Stimulated activated CD8-positive, alpha-beta memory T cell treated with anti-CD3 and anti-CD28 coated beads, Interleukin-7, amount 100 ng/mL, for 4 hours (primary cell): ENCODE measurements at regions not wholly inside any gene's neighbourhood (a gene's known extent, or its start where the extent isn't known, plus 50 kb on each side); places are given as distances from the start of the nearest gene placed in this dataset.
"Not testable (repeated sequence)": the region's sequence is repeated elsewhere in the genome, so short reads cannot be mapped to it uniquely, and the experiment has no call there.

Experiments used
- DNase-seq, 2 donors: peaks; one replicate each; pipeline ENCODE4 v3.0.0-alpha.2; 2020; ENCODE audit warnings: low read depth in 2 of 2

- no peak for DNase-seq
Measured at GRCh38 chr3:75126556-75126955, 512.1 kb upstream of the CNTN3 start.

- no peak for DNase-seq
Measured at GRCh38 chr3:75129101-75129500, 514.6 kb upstream of the CNTN3 start.

GRCh38 chr3:75136100-75136897 is 521.8 kb upstream of the CNTN3 start:
- no peak for DNase-seq

- DNase-seq, result no peak
Measured at GRCh38 chr3:75138345-75138744, 523.9 kb upstream of the CNTN3 start.

GRCh38 chr3:75140904-75141615 is 523.1 kb upstream of the FRG2C start:
- no peak for DNase-seq

GRCh38 chr3:75144406-75144805 is 519.7 kb upstream of the FRG2C start:
- no peak for DNase-seq

- no peak for DNase-seq
Measured at GRCh38 chr3:75171630-75172230, 492.4 kb upstream of the FRG2C start.

- DNase-seq, result no peak
Measured at GRCh38 chr3:75176937-75177336, 487.2 kb upstream of the FRG2C start.

GRCh38 chr3:75180235-75180944 is 483.7 kb upstream of the FRG2C start:
- no peak for DNase-seq

- DNase-seq, result no peak
Measured at GRCh38 chr3:75180945-75181298, 483.2 kb upstream of the FRG2C start.

- no peak for DNase-seq
Measured at GRCh38 chr3:75188962-75189361, 475.2 kb upstream of the FRG2C start.

GRCh38 chr3:75192146-75192616 is 471.9 kb upstream of the FRG2C start:
- peak in 1 of 2 donors; percentile 0 for DNase-seq

GRCh38 chr3:75193797-75194196 is 470.3 kb upstream of the FRG2C start:
- DNase-seq, result no peak

GRCh38 chr3:75214332-75214731 is 449.8 kb upstream of the FRG2C start:
- DNase-seq, result not testable (repeated sequence)

GRCh38 chr3:75218577-75218976 is 445.6 kb upstream of the FRG2C start:
- no peak for DNase-seq

GRCh38 chr3:75220932-75221331 is 443.2 kb upstream of the FRG2C start:
- DNase-seq, result no peak

GRCh38 chr3:75224412-75224811 is 439.7 kb upstream of the FRG2C start:
- no peak for DNase-seq

- no peak for DNase-seq
Measured at GRCh38 chr3:75232216-75232615, 431.9 kb upstream of the FRG2C start.

GRCh38 chr3:75235631-75236030 is 428.5 kb upstream of the FRG2C start:
- DNase-seq, result no peak

GRCh38 chr3:75237053-75237452 is 427.1 kb upstream of the FRG2C start:
- no peak for DNase-seq

- DNase-seq, result no peak
Measured at GRCh38 chr3:75237477-75237876, 426.7 kb upstream of the FRG2C start.
